H9 (cell line): ENCODE measurements at regions not wholly inside any gene's neighbourhood (a gene's known extent, or its start where the extent isn't known, plus 50 kb on each side); places are given as distances from the start of the nearest gene placed in this dataset.
A peak's percentile ranks its signal among the peaks of the same experiment; 100 is the strongest.

ENCODE experiments used
- DNase-seq: peaks from one replicate; pipeline ENCODE4 v3.0.0-alpha.2; 2017
- H2AFZ ChIP-seq: one replicate; pipeline ENCODE4 v1.6.1; 2013; ENCODE audit warnings: mild to moderate bottlenecking, low read length, control low read depth, moderate library complexity
- H2AK5ac ChIP-seq: 2 replicates; pipeline ENCODE4 v1.6.1; 2013; ENCODE audit warnings: low read length, control low read depth, mixed read lengths; ENCODE audit not compliant: insufficient read length
- H2BK120ac ChIP-seq: one replicate; pipeline ENCODE4 v1.6.1; 2013; ENCODE audit warnings: low read depth, mild to moderate bottlenecking, low read length, control low read depth, inconsistent platforms; ENCODE audit not compliant: poor library complexity, severe bottlenecking
- H2BK12ac ChIP-seq: 2 replicates; pipeline ENCODE4 v1.6.1; 2013; ENCODE audit warnings: low read length, control low read depth, mixed read lengths, low read depth; ENCODE audit not compliant: insufficient read length
- H2BK15ac ChIP-seq: 2 replicates; pipeline ENCODE4 v1.6.1; 2013; ENCODE audit warnings: low read depth, low read length, control low read depth
- H2BK20ac ChIP-seq: one replicate; pipeline ENCODE4 v1.6.1; 2013; ENCODE audit warnings: low read depth, mild to moderate bottlenecking, low read length, control low read depth, inconsistent platforms; ENCODE audit not compliant: poor library complexity, severe bottlenecking
- H2BK5ac ChIP-seq: 2 replicates; pipeline ENCODE4 v1.6.1; 2013; ENCODE audit warnings: low read length, control low read depth, mixed read lengths; ENCODE audit not compliant: insufficient read length
- H3K14ac ChIP-seq: 2 replicates; pipeline ENCODE4 v1.6.1; 2013; ENCODE audit warnings: low read length, control low read depth; ENCODE audit not compliant: insufficient read depth
- H3K18ac ChIP-seq: 2 replicates; pipeline ENCODE4 v1.6.1; 2013; ENCODE audit warnings: low read depth, mild to moderate bottlenecking, mixed read lengths, low read length, control low read depth; ENCODE audit not compliant: insufficient read length
- H3K23ac ChIP-seq: 2 replicates; pipeline ENCODE4 v1.6.1; 2013; ENCODE audit warnings: low read length, control low read depth, mixed read lengths, low read depth; ENCODE audit not compliant: insufficient read length
- H3K23me2 ChIP-seq: 2 replicates; pipeline ENCODE4 v1.6.1; 2013; ENCODE audit warnings: low read depth, mild to moderate bottlenecking, mixed read lengths, low read length, control low read depth; ENCODE audit not compliant: insufficient read length, poor library complexity, severe bottlenecking
- H3K27ac ChIP-seq: 2 replicates; pipeline ENCODE4 v1.5.1; 2013; ENCODE audit warnings: low read length, control low read depth, mixed read lengths, low read depth; ENCODE audit not compliant: insufficient read length
- H3K27me3 ChIP-seq: 2 replicates; pipeline ENCODE4 v1.6.1; 2013; ENCODE audit warnings: low read length, control low read depth, inconsistent platforms; ENCODE audit not compliant: insufficient read depth
- H3K4ac ChIP-seq: 2 replicates; pipeline ENCODE4 v1.6.1; 2013; ENCODE audit warnings: low read depth, mild to moderate bottlenecking, control low read depth, inconsistent platforms, low read length, moderate library complexity
- H3K4me1 ChIP-seq: 2 replicates; pipeline ENCODE4 v1.6.1; 2013; ENCODE audit warnings: low read length, control low read depth, inconsistent platforms; ENCODE audit not compliant: insufficient read depth
- H3K4me2 ChIP-seq: 2 replicates; pipeline ENCODE4 v1.6.1; 2013; ENCODE audit warnings: low read length, control low read depth, mixed read lengths; ENCODE audit not compliant: insufficient read length, insufficient read depth
- H3K56ac ChIP-seq: 2 replicates; pipeline ENCODE4 v1.6.1; 2013; ENCODE audit warnings: low read depth, mild to moderate bottlenecking, mixed read lengths, low read length, control low read depth; ENCODE audit not compliant: insufficient read length
- H3K79me1 ChIP-seq: 2 replicates; pipeline ENCODE4 v1.6.1; 2013; ENCODE audit warnings: low read depth, mild to moderate bottlenecking, moderate library complexity, low read length, control low read depth, inconsistent platforms; ENCODE audit not compliant: insufficient read depth, poor library complexity, severe bottlenecking
- H3K79me2 ChIP-seq: 2 replicates; pipeline ENCODE4 v1.6.1; 2013; ENCODE audit warnings: low read length, control low read depth, inconsistent platforms; ENCODE audit not compliant: insufficient read depth
- H3K9ac ChIP-seq: 2 replicates; pipeline ENCODE4 v1.6.1; 2013; ENCODE audit warnings: low read length, control low read depth, mixed read lengths; ENCODE audit not compliant: insufficient read length; ENCODE audit errors: extremely low read depth
- H3K9me3 ChIP-seq: one replicate; pipeline ENCODE4 v1.6.1; 2013; ENCODE audit warnings: low read depth, low read length, inconsistent platforms; ENCODE audit not compliant: control insufficient read depth
- H3T11ph ChIP-seq: one replicate; pipeline ENCODE4 v1.6.1; 2013; ENCODE audit warnings: mild to moderate bottlenecking, low read length, control low read depth, inconsistent platforms
- H4K20me1 ChIP-seq: one replicate; pipeline ENCODE4 v1.6.1; 2013; ENCODE audit not compliant: control insufficient read depth, insufficient read length, insufficient read depth
- H4K5ac ChIP-seq: 2 replicates; pipeline ENCODE4 v1.6.1; 2013; ENCODE audit warnings: low read depth, mild to moderate bottlenecking, mixed read lengths, low read length, control low read depth; ENCODE audit not compliant: insufficient read length
- H4K8ac ChIP-seq: replicated peaks from 2 replicates; pipeline ENCODE4 v1.6.1; 2013; ENCODE audit warnings: low read length, control low read depth, mixed read lengths, low read depth; ENCODE audit not compliant: insufficient read length
- H4K91ac ChIP-seq: 2 replicates; pipeline ENCODE4 v1.6.1; 2013; ENCODE audit warnings: low read depth, mild to moderate bottlenecking, moderate library complexity, mixed read lengths, low read length, control low read depth; ENCODE audit not compliant: insufficient read length
- H3K27ac Mint-ChIP-seq, 3 experiments: 2 replicates in 2 of 3; 3 replicates in 1 of 3; pipeline ENCODE4 v1.8.0; 2020 to 2021; ENCODE audit warnings: mixed read lengths in 3 of 3, mild to moderate bottlenecking in 1 of 3, moderate library complexity in 1 of 3
- H3K27me3 Mint-ChIP-seq: 2 replicates; pipeline ENCODE4 v1.8.0; 2021; ENCODE audit warnings: low read depth, mild to moderate bottlenecking, moderate library complexity, mixed read lengths
- H3K36me3 Mint-ChIP-seq, 3 experiments: 2 replicates in 2 of 3; 3 replicates in 1 of 3; pipeline ENCODE4 v1.8.0; 2020 to 2021; ENCODE audit warnings: low read depth in 3 of 3, mixed read lengths in 3 of 3; ENCODE audit not compliant: insufficient read depth in 1 of 3
- H3K4me1 Mint-ChIP-seq, 2 experiments: 2 replicates each; pipeline ENCODE4 v1.8.0; 2020; ENCODE audit warnings: mixed read lengths in 2 of 2
- H3K4me3 Mint-ChIP-seq, 2 experiments: 2 replicates in 1 of 2; 3 replicates in 1 of 2; pipeline ENCODE4 v1.8.0; 2020 to 2021; ENCODE audit warnings: mild to moderate bottlenecking in 2 of 2, mixed read lengths in 2 of 2, moderate library complexity in 1 of 2
- H3K9me3 Mint-ChIP-seq, 2 experiments: 2 replicates in 1 of 2; 3 replicates in 1 of 2; pipeline ENCODE4 v1.8.0; 2020; ENCODE audit warnings: mild to moderate bottlenecking in 2 of 2, mixed read lengths in 2 of 2, moderate library complexity in 1 of 2
- CTCF ChIP-seq: fragments of 200-600 bp; sonication (generic); conservative IDR thresholded peaks from 3 replicates; pipeline ENCODE4 v1.8.0; 2021; ENCODE audit warnings: antibody characterized with exemption, mild to moderate bottlenecking
- WGBS: extraction: QIAGEN DNeasy Blood & Tissue Kit; methylation state at CpG from one replicate; pipeline ENCODE4 v1.1.7; 2013; ENCODE audit warnings: missing lambda C conversion rate, low lambda C conversion rate, mixed read lengths; ENCODE audit not compliant: insufficient read length; ENCODE audit errors: extremely low coverage; 5-methylcytosine and 5-hydroxymethylcytosine counted together

DNA sequence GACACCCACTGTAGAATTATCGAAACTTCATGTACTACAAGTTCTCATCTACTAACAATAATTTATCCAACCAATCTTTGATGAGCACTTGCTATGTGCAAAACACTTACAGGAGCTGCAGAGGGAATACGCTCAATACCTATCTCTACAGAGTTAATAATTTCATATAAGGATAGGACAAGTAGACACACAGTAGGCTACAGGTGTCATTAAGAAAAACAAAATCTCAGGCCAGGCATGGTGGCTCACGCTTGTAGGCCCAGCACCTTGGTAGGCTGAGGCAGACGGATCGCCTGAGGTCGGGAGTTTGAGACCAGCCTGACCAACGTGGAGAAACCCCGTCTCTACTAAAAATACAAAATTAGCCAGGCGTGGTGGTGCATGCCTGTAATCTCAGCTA is 91.3 kb upstream of the PLEKHM1 start:
- Histone ChIP-seq H3K4me2 (no peak overlapping the region), H2AFZ (no peak overlapping the region), H2AK5ac (no peak overlapping the region), H3K27ac (no peak overlapping the region), H2BK120ac (no peak overlapping the region), H3K79me1 (peaks cover 18% of the 10 kb centered on the region), H3K9me3 (no peaks in the 10 kb centered on the region), H4K20me1 (no peaks in the 10 kb centered on the region), H2BK12ac (no peak overlapping the region), H3K27me3 (no peaks in the 10 kb centered on the region), H3K56ac (no peak overlapping the region), H3K23me2 (peaks cover 10% of the 10 kb centered on the region), H3K79me2 (peaks cover 30% of the 10 kb centered on the region; the same call in 1 of the 2 replicates), H2BK15ac (no peak overlapping the region), H3K4me1 (peaks cover 5% of the 10 kb centered on the region; the same call in 1 of the 2 replicates), H3K4ac (no peak overlapping the region), H3K9ac (no peak overlapping the region), H3K18ac (no peak overlapping the region), H3K23ac (no peak overlapping the region), H3K14ac (no peak overlapping the region), H3T11ph (no peak overlapping the region), H2BK20ac (no peak overlapping the region), H4K91ac (no peak overlapping the region), H4K5ac (no peak overlapping the region), H2BK5ac (no peak overlapping the region), H4K8ac (no peak overlapping the region)
- peaks cover 34 to 35% of the 10 kb centered on the region in 2 experiments for H3K4me1 Mint-ChIP-seq
- peak overlapping the region in 1 of 2 experiments; percentile 25; a peak in 2 of 5 replicates for H3K4me3 Mint-ChIP-seq
- H3K27ac Mint-ChIP-seq: no peak overlapping the region
- DNase-seq: no peak
- H3K36me3 Mint-ChIP-seq: peaks cover 19 to 30% (median 26%) of the 10 kb centered on the region in 3 experiments
- no CpG with 5 or more reads among the region's 9 CpGs for WGBS
- H3K9me3 Mint-ChIP-seq: peaks cover 0 to 4% of the 10 kb centered on the region in 2 experiments; a peak in 3 of 5 replicates
- no peak for TF ChIP-seq CTCF
- peaks cover 3% of the 10 kb centered on the region for H3K27me3 Mint-ChIP-seq
